ENCODE measurements at regions not wholly inside any gene's neighbourhood (a gene's known extent, or its start where the extent isn't known, plus 50 kb on each side); places are given as distances from the start of the nearest gene placed in this dataset.

GRCh38 chr15:46242935-46243334, 608.1 kb downstream of the SQOR start:
- H3K36me3 ChIP-seq (ENCODE audit: control insufficient read depth in 1 of 2, insufficient read depth in 2 of 2, low read length in 2 of 2), result no peaks in the 10 kb centered on the region
- H3K9ac ChIP-seq (ENCODE audit: low read length), result no peak overlapping the region
- H3K9me3 ChIP-seq (ENCODE audit: control insufficient read depth in 1 of 2, insufficient read depth in 1 of 2, low read depth in 1 of 2, low read length in 2 of 2), result peaks cover 9 to 11% of the 10 kb centered on the region in 2 experiments; a peak in 2 of 4 replicates
- no peak for TF ChIP-seq POLR2A (IDR thresholded peaks at IDR 0.05; ENCODE audit: borderline replicate concordance, extremely low read depth, insufficient read depth, insufficient read length)
- TF ChIP-seq CEBPB (IDR thresholded peaks at IDR 0.05; ENCODE audit: low read depth), result no peak
- no peak for TF ChIP-seq SRF (IDR thresholded peaks at IDR 0.05; ENCODE audit: low read depth)
- TF ChIP-seq ZBTB33 (IDR thresholded peaks at IDR 0.05; ENCODE audit: extremely low read depth, insufficient replicate concordance, low read length), result no peak
- no peak for TF ChIP-seq CBX3 (IDR thresholded peaks at IDR 0.05; ENCODE audit: low read depth)
- TF ChIP-seq SIN3A (IDR thresholded peaks at IDR 0.05; ENCODE audit: low read depth), result no peak
- no peak for TF ChIP-seq CTCF (IDR thresholded peaks at IDR 0.05 in 2 of 3, conservative IDR thresholded peaks at IDR 0.05 in 1 of 3; ENCODE audit: borderline replicate concordance in 1 of 3, insufficient read depth in 1 of 3, low read depth in 2 of 3, low read length in 2 of 3)
- no peak for TF ChIP-seq MAX (IDR thresholded peaks at IDR 0.05)
- no peak for TF ChIP-seq ELF1 (IDR thresholded peaks at IDR 0.05; ENCODE audit: borderline replicate concordance, low read depth)
- TF ChIP-seq ZNF274 (IDR thresholded peaks at IDR 0.05; ENCODE audit: low read depth, low read length), result no peak
- TF ChIP-seq TCF7L2 (IDR thresholded peaks at IDR 0.05; ENCODE audit: borderline replicate concordance, extremely low read depth, insufficient read depth, insufficient read length), result no peak
- no peak for TF ChIP-seq EGR1 (IDR thresholded peaks at IDR 0.05; ENCODE audit: low read depth)
- H3K9me2 ChIP-seq (ENCODE audit: insufficient read depth), result no peaks in the 10 kb centered on the region
- CTCF ChIA-PET, result no interaction called here
- H3K27ac ChIP-seq (ENCODE audit: low read depth, low read length), result no peak overlapping the region
- H4K20me1 ChIP-seq (ENCODE audit: insufficient read depth), result no peaks in the 10 kb centered on the region
- no peaks in the 10 kb centered on the region for H3K4me1 ChIP-seq (ENCODE audit: control insufficient read depth in 1 of 2, insufficient read depth in 2 of 2, low read length in 2 of 2)
- H3K27me3 ChIP-seq (ENCODE audit: insufficient read depth, low read length), result no peaks in the 10 kb centered on the region
- DNase-seq (ENCODE audit: low read depth, low spot score) (no peak), ATAC-seq (no peak)
- H3K4me2 ChIP-seq (ENCODE audit: low read length), result no peak overlapping the region
- no peak overlapping the region for H2AFZ ChIP-seq (ENCODE audit: low read depth, low read length, poor library complexity, severe bottlenecking)
- intact Hi-C loops (cut with micrococcal nuclease), result no loop called here
- no TSS peak for BruUV-seq (replicated peaks)
- POLR2A ChIA-PET, result no interaction called here
- RAD21 ChIA-PET (ENCODE audit: low non-redundant PET in 1 of 2, low total read pairs in 2 of 2, uncharacterized antibody in 2 of 2, unreplicated experiment in 2 of 2), result no interaction called here
- no peak overlapping the region for H3K4me3 ChIP-seq (replicated peaks in 1 of 2; ENCODE audit: low read depth in 1 of 2, low read length in 2 of 2)
- no peaks in the 10 kb centered on the region for H3K79me2 ChIP-seq (ENCODE audit: insufficient read depth, low read length)

Data from HCT116 (cell line).